ENCODE measurements at regions not wholly inside any gene's neighbourhood (a gene's known extent, or its start where the extent isn't known, plus 50 kb on each side); places are given as distances from the start of the nearest gene placed in this dataset.

DNA sequence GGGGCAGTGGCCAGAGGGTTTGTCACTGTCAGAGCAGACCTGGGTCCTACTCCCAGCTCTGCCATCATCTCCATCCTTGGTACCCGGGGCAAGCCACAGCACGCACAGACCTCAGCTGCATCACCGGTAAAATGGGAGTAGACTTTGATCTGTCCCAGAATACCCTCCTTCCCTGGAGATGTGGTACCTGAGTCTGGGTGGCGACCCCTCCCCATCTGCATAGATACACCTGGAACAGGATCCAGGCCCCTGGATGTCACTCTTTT is 64.0 kb downstream of the ZFP36L2 start (continued):
- TF ChIP-seq ZBED1 (IDR thresholded peaks at IDR 0.05; ENCODE audit: borderline replicate concordance) (no peak), ZNF207 (IDR thresholded peaks at IDR 0.05; ENCODE audit: borderline replicate concordance) (no peak)

DNA sequence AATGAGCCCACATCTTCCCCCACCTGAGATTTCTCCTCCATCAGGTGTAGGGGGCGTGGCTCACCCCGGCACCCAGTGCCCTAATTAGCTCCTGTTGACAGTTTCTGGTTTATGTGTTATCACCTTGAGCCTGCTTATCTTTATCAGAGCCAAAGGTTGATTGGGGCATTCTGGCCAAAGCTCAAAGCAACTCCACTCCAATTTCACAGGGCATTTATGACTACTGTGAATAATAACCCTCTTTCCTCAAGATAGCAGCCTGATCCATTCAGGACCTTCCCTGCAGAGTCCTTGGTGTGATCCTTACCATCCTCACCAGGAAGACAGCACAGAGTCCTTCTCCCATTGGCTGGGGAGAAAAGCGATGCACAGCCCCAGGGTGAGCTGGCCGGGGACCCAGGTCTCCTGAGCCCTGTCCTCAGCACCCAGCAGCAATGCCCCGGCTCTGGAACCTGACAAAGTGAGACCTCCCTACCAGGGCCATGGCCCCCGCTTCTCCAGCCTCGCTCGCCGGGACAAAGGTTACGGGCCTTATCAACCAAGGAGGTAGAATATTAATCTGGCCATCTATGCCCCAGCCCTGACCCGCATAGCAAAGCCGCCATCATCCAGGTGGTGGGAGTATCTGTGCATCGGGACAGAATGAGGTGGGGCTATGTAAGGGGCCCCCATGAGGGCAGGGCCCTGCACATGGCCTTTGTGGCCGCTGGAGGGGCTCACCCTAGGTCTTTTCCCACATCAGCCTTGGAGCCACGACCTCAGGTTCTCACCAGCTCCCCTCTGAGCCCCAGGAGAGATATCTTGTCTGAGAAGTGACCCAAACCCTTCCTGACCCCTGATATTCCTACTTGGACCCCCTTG is 64.5 kb downstream of the ZFP36L2 start:
- Histone ChIP-seq H2AFZ (ENCODE audit: control insufficient read depth, low read depth, low read length) (no peak overlapping the region), H3K9me3 (replicated peaks; ENCODE audit: control insufficient read depth, insufficient read depth, low read length) (no peaks in the 10 kb centered on the region), H3K27me3 (replicated peaks in 1 of 2; ENCODE audit: control insufficient read depth in 2 of 2, insufficient read depth in 2 of 2, low read length in 1 of 2) (no peaks in the 10 kb centered on the region), H3K27ac (ENCODE audit: control insufficient read depth, insufficient read depth) (no peak overlapping the region), H3K9ac (ENCODE audit: control insufficient read depth, insufficient read depth, low read length) (no peak overlapping the region), H3K4me1 (ENCODE audit: control insufficient read depth, insufficient read depth, low read length) (peaks cover 23% of the 10 kb centered on the region), H3K79me2 (ENCODE audit: control insufficient read depth, insufficient read depth, low read length) (no peaks in the 10 kb centered on the region), H3K36me3 (ENCODE audit: control insufficient read depth in 2 of 2, insufficient read depth in 2 of 2, low read length in 1 of 2) (no peaks in the 10 kb centered on the region), H4K20me1 (ENCODE audit: control insufficient read depth, insufficient read depth) (no peaks in the 10 kb centered on the region), H3K4me3 (no peak overlapping the region), H3K4me2 (ENCODE audit: control insufficient read depth, insufficient read depth) (no peak overlapping the region)
- in situ Hi-C loops (cut with MboI): no loop called here
- DNase-seq (ENCODE audit: low read depth, low spot score) (no peak), ATAC-seq (no peak), FAIRE-seq (no peak)
- TF ChIP-seq MXI1 (IDR thresholded peaks at IDR 0.05; ENCODE audit: low read depth, low read length): no peak
- no peak for TF ChIP-seq NR2C2 (IDR thresholded peaks at IDR 0.05; ENCODE audit: borderline replicate concordance, control insufficient read depth, insufficient read length, low read depth)
- no peak for TF ChIP-seq ZNF217 (IDR thresholded peaks at IDR 0.05)
- no peak for TF ChIP-seq BCL3 (IDR thresholded peaks at IDR 0.05; ENCODE audit: borderline replicate concordance, insufficient read depth, low read depth, low read length, poor library complexity, severe bottlenecking)
- no peak for TF ChIP-seq IKZF2 (IDR thresholded peaks at IDR 0.05)
- TF ChIP-seq SIN3A (IDR thresholded peaks at IDR 0.05; ENCODE audit: low read depth, low read length): no peak
- TF ChIP-seq, protein P1, sequence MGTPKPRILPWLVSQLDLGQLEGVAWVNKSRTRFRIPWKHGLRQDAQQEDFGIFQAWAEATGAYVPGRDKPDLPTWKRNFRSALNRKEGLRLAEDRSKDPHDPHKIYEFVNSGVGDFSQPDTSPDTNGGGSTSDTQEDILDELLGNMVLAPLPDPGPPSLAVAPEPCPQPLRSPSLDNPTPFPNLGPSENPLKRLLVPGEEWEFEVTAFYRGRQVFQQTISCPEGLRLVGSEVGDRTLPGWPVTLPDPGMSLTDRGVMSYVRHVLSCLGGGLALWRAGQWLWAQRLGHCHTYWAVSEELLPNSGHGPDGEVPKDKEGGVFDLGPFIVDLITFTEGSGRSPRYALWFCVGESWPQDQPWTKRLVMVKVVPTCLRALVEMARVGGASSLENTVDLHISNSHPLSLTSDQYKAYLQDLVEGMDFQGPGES (IDR thresholded peaks at IDR 0.05): no peak
- no peak for TF ChIP-seq TCF12 (IDR thresholded peaks at IDR 0.05; ENCODE audit: low read depth, low read length)
- TF ChIP-seq EGR1 (IDR thresholded peaks at IDR 0.05; ENCODE audit: borderline replicate concordance in 1 of 2, low read depth in 2 of 2, low read length in 2 of 2): no peak
- TF ChIP-seq MYC (IDR thresholded peaks at IDR 0.05; ENCODE audit: insufficient read depth, insufficient read length, insufficient replicate concordance, low read length, severe bottlenecking): no peak
- TF ChIP-seq FOXK2 (IDR thresholded peaks at IDR 0.05): no peak
- no peak for TF ChIP-seq DPF2 (IDR thresholded peaks at IDR 0.05)
- no peak for TF ChIP-seq POLR2A (IDR thresholded peaks at IDR 0.05; ENCODE audit: low read depth, low read length)
- TF ChIP-seq RBBP5 (conservative IDR thresholded peaks at IDR 0.05): no peak
- no peak for TF ChIP-seq PBX3 (IDR thresholded peaks at IDR 0.05; ENCODE audit: insufficient replicate concordance, low read depth, low read length)
- no peak for TF ChIP-seq SRF (IDR thresholded peaks at IDR 0.05; ENCODE audit: low read depth in 2 of 2, low read length in 2 of 2)
- CTCF ChIA-PET: interaction anchor here (1.1 to 3.0 kb wide), 4 partner anchors 8 to 322 kb away, joined by 3 to 13 read pairs (median 6); no protein-coding TSS in a partner anchor
- WGBS (ENCODE audit: insufficient coverage, insufficient replicate concordance, low lambda C conversion rate, missing lambda C conversion rate): 68% methylated on average over 15 of the region's 15 CpGs
- POLR2A ChIA-PET: interaction anchor here (0.5 to 2.1 kb wide), 3 partner anchors 60 to 141 kb away, joined by 3 to 5 read pairs (median 5); partner anchors contain the start of gene ZFP36L2
- no TSS peak for BruUV-seq (replicated peaks)
- intact Hi-C loops (cut with micrococcal nuclease; ENCODE audit: unreplicated experiment): no loop called here
- SMC1A ChIA-PET (ENCODE audit: uncharacterized antibody, unreplicated experiment): interaction anchor here (1.3 to 2.9 kb wide), 2 partner anchors 13 to 67 kb away, joined by 5 to 14 read pairs; no protein-coding TSS in a partner anchor
- RAD21 ChIA-PET (ENCODE audit: unreplicated experiment): interaction anchor here (0.9 to 2.8 kb wide), 4 partner anchors 13 to 67 kb away, joined by 3 to 10 read pairs (median 6); no protein-coding TSS in a partner anchor
